IPS DF 6.9 (cell line): ENCODE measurements at regions not wholly inside any gene's neighbourhood (a gene's known extent, or its start where the extent isn't known, plus 50 kb on each side); places are given as distances from the start of the nearest gene placed in this dataset.
"Not testable (repeated sequence)": the region's sequence is repeated elsewhere in the genome, so short reads cannot be mapped to it uniquely, and the experiment has no call there.

ENCODE experiments used
- DNase-seq: peaks from one replicate; pipeline ENCODE4 v3.0.0-alpha.2; 2013; ENCODE audit warnings: low read depth, low spot score
- H3K27ac ChIP-seq: one replicate; pipeline ENCODE4 v1.5.1; 2013; ENCODE audit warnings: low read length, control low read depth
- H3K27me3 ChIP-seq: 2 replicates; pipeline ENCODE4 v1.6.1; 2013; ENCODE audit warnings: mild to moderate bottlenecking, low read length; ENCODE audit not compliant: control insufficient read depth, insufficient read depth
- H3K36me3 ChIP-seq: 2 replicates; pipeline ENCODE4 v1.6.1; 2013; ENCODE audit warnings: low read length; ENCODE audit not compliant: control insufficient read depth, insufficient read depth
- H3K4me1 ChIP-seq: 2 replicates; pipeline ENCODE4 v1.6.1; 2013; ENCODE audit warnings: low read length; ENCODE audit not compliant: control insufficient read depth, insufficient read depth
- H3K4me3 ChIP-seq: 2 replicates; pipeline ENCODE4 v1.5.1; 2013; ENCODE audit warnings: mild to moderate bottlenecking, low read length
- H3K9me3 ChIP-seq: 2 replicates; pipeline ENCODE4 v1.6.1; 2013; ENCODE audit warnings: low read length, inconsistent platforms; ENCODE audit not compliant: control insufficient read depth, insufficient read depth
- WGBS: extraction: QIAGEN DNeasy Blood & Tissue Kit; methylation state at CpG from one replicate; pipeline ENCODE4 v1.1.7; 2013; ENCODE audit warnings: mixed read lengths, missing lambda C conversion rate; ENCODE audit not compliant: insufficient read length, insufficient coverage; 5-methylcytosine and 5-hydroxymethylcytosine counted together

DNA sequence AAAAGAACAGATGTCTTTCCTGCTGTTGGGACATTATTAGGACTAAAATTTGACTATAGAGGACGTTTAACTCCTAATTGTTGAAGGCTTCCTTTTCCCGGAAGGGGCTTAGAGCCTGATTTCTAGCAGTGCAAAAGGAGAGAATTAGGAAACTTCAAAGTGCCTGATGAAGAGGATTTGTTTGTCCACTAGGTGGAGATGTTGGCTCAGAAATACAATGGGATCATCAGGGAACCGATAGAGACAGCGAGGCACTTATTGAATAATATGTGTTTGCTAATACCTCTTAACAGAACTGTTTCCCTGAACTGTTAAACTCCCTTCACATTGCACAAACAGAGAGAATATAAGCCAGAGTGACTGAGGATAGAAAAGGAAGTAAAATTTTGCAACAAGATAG lies 311.5 kb downstream of the KDM5D start:
- Histone ChIP-seq H3K4me1 (no peaks in the 10 kb centered on the region), H3K27ac (no peak overlapping the region), H3K27me3 (no peaks in the 10 kb centered on the region), H3K4me3 (no peak overlapping the region), H3K36me3 (no peaks in the 10 kb centered on the region), H3K9me3 (no peaks in the 10 kb centered on the region)
- no CpG with 5 or more reads among the region's 4 CpGs for WGBS
- peak; percentile 29 for DNase-seq

DNA sequence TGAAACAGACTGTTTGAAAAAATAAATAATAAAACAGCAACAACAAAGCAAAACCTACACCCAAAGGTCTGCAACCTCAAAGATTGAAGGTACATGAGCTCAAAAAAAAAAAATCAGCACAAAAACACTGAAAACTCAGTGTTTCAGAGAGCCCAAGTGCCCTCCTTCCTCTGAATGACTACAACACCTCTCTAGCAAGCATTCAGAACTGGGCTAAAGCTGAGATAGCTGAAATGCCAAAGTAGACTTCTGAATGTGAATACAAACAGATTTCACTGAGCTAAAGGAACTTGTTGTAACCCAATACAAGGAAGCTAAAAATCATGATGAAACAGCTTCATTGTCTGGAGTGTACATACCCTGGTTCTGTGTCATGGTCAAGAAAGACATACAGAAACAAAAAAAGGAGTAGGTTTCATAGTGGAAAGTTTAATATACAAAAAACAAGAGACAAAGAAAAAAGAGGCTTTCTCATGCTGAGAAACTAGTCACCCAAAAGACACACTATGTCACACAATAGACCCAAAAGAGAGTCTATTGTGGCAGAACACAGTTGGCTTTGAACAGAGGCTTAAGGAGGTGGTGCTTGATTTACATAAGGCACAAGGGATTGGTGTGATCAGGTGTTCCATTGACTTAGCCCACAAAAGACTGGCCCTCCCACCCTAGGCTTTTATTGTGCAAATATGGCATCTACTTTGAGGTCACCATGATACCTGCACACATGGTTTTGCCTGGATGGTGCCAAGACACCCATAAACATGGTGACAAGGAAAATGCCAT lies 316.6 kb downstream of the KDM5D start:
- Histone ChIP-seq H3K36me3 (no peaks in the 10 kb centered on the region), H3K4me3 (no peak overlapping the region), H3K9me3 (no peaks in the 10 kb centered on the region), H3K4me1 (no peaks in the 10 kb centered on the region), H3K27me3 (no peaks in the 10 kb centered on the region), H3K27ac (peak overlapping the region; percentile 73)
- DNase-seq = peak; percentile 43

DNA sequence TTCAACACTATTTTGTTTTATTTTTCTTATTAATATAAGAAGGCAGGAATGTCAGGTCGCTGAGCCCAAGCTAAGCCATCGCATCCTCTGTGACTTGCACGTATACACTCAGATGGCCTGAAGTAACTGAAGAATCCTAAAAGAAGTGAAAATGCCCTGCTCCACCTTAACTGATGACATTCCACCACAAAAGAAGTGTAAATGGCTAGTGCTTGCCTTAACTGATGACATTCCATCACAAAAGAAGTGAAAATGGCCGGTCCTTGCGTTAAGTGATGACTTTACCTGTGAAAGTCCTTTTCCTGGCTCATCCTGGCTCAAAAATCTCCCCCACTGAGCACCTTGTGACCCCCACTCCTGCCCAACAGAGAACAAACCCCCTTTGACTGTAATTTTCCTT lies 317.3 kb downstream of the KDM5D start:
- H3K4me1 ChIP-seq, H3K27me3 ChIP-seq, H3K27ac ChIP-seq, H3K9me3 ChIP-seq, H3K4me3 ChIP-seq, H3K36me3 ChIP-seq, DNase-seq: not testable (repeated sequence)
- WGBS = no CpG with 5 or more reads among the region's 5 CpGs

DNA sequence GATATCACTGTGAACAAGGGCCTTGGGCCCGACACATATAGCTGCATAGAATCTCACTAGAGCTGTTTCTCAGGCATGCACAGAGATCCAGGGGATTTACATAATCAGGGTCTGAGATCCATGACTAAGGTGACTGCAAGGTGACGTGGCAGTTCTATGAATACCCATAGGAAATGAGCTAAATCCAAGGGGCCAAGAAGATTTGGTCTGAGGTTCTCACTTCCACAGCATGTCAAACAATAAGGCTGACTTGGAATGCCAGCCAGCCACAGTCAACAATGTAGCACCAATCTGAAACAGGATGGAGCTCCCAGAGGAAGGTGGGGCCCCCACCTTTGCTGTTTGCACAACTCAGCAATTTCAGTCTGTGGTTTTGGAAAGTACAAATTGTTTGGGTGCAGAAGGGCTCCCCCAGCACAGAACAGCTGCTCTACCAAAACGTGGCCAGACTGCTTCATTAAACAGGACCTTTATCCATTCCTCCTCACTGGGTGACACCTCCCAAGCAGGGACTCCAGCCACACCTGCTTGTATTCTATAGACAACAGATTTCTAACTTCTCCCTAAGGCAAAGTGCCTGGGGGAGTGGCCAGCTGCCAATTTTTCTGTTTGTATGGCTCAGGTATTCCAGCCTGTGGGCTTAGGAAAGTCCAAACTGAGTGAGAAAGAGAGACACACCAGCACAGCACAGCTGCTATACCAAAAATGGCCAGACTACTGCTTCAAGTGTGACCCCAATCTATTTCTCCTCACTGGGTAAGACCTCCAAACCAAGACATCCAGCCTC lies 333.4 kb downstream of the KDM5D start:
- Histone ChIP-seq H3K36me3 (no peaks in the 10 kb centered on the region), H3K4me1 (no peaks in the 10 kb centered on the region), H3K9me3 (no peaks in the 10 kb centered on the region), H3K27me3 (no peaks in the 10 kb centered on the region), H3K4me3 (no peak overlapping the region), H3K27ac (no peak overlapping the region)
- DNase-seq = no peak
- no CpG with 5 or more reads among the region's 3 CpGs for WGBS

GRCh38 chrY:19406246-19406645 lies 338.3 kb downstream of the KDM5D start:
- Histone ChIP-seq H3K4me1 (no peaks in the 10 kb centered on the region), H3K27me3 (no peaks in the 10 kb centered on the region), H3K9me3 (no peaks in the 10 kb centered on the region), H3K27ac (no peak overlapping the region), H3K4me3 (no peak overlapping the region), H3K36me3 (no peaks in the 10 kb centered on the region)
- no peak for DNase-seq

DNA sequence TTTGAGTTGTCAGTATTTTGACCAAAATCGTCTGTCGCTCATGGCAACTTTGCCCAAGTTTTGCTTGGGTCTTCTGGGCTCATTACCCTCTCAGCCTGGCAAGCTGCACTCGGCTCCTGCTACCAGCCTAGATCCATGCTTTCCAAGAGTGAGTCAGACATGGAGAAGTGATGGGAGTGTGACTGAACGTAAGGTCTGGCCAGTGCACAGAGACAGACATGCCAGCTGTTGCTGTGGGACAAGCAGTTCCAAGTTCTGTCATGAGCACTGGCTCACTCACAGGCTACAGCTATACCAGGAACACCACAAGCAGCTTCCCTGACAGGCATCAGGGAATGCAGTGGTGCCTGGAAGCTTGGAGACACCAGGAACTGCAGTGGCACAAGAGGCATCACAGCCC lies 338.9 kb downstream of the KDM5D start:
- WGBS = no CpG with 5 or more reads among the region's 4 CpGs
- H3K4me3 ChIP-seq = no peak overlapping the region
- H3K36me3 ChIP-seq = no peaks in the 10 kb centered on the region
- H3K27ac ChIP-seq = no peak overlapping the region
- H3K27me3 ChIP-seq = no peaks in the 10 kb centered on the region
- no peak for DNase-seq
- no peaks in the 10 kb centered on the region for H3K4me1 ChIP-seq
- no peaks in the 10 kb centered on the region for H3K9me3 ChIP-seq

- H3K9me3 ChIP-seq = no peaks in the 10 kb centered on the region
- no peaks in the 10 kb centered on the region for H3K4me1 ChIP-seq
- H3K36me3 ChIP-seq = no peaks in the 10 kb centered on the region
- no peaks in the 10 kb centered on the region for H3K27me3 ChIP-seq
- no peak overlapping the region for H3K4me3 ChIP-seq
- DNase-seq = no peak
- no peak overlapping the region for H3K27ac ChIP-seq
These were observed 351.6 kb downstream of the KDM5D start for GRCh38 chrY:19392876-19393275.

DNA sequence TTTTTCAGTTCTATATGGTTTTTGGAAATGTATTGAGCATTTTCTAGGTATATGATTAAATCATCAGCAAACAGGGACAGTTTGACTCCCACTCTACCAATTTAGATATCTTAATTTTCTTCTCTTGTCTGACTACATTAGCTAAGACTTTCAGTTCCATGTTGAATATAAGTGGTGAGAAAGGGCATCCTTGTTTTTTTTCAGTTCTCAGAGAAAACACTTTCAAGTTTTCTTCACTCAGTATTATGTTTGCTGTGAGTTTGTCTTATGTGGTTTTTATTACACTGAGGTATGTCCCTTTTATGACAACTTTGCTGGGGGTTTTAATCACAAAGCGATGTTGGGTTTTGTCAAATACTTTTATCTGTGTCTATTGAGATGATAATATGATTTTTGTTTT lies 352.6 kb downstream of the KDM5D start:
- H3K27me3 ChIP-seq = no peaks in the 10 kb centered on the region
- H3K27ac ChIP-seq = no peak overlapping the region
- no peak for DNase-seq
- no peak overlapping the region for H3K4me3 ChIP-seq
- WGBS = no CpG with 5 or more reads among the region's 1 CpG
- H3K9me3 ChIP-seq = no peaks in the 10 kb centered on the region
- no peaks in the 10 kb centered on the region for H3K36me3 ChIP-seq
- H3K4me1 ChIP-seq = no peaks in the 10 kb centered on the region

DNA sequence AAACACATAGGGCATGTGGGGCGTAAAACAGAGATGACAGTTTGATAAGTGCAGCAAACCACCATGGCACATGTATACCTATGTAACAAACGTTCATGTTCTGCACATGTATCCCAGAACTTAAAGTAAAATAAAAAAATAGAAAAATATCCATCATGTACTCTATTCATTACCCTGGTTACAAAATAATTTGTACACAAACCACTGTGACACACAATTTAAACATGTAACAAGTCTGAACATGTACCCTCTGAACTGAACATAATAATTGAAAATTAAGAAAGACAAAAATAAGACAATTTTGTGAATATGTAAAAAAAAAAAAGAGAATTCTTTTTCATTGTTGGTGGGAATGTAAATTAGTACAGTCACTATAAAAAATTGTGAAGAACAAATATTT lies 379.2 kb downstream of the KDM5D start:
- no peak for DNase-seq
- WGBS = no CpG with 5 or more reads among the region's 2 CpGs
- Histone ChIP-seq H3K27me3 (no peaks in the 10 kb centered on the region), H3K4me3 (no peak overlapping the region), H3K36me3 (no peaks in the 10 kb centered on the region), H3K27ac (no peak overlapping the region), H3K9me3 (no peaks in the 10 kb centered on the region), H3K4me1 (no peaks in the 10 kb centered on the region)

- DNase-seq = no peak
- H3K27ac ChIP-seq = no peak overlapping the region
- H3K36me3 ChIP-seq = no peaks in the 10 kb centered on the region
- no peaks in the 10 kb centered on the region for H3K4me1 ChIP-seq
- no peaks in the 10 kb centered on the region for H3K9me3 ChIP-seq
- H3K4me3 ChIP-seq = no peak overlapping the region
- H3K27me3 ChIP-seq = no peaks in the 10 kb centered on the region
- no CpG with 5 or more reads among the region's 1 CpG for WGBS
These were observed 387.3 kb downstream of the KDM5D start for GRCh38 chrY:19357249-19357648.

GRCh38 chrY:19356735-19357134 lies 387.8 kb downstream of the KDM5D start:
- H3K4me1 ChIP-seq = no peaks in the 10 kb centered on the region
- H3K27ac ChIP-seq = no peak overlapping the region
- H3K27me3 ChIP-seq = no peaks in the 10 kb centered on the region
- DNase-seq = no peak
- H3K9me3 ChIP-seq = no peaks in the 10 kb centered on the region
- H3K36me3 ChIP-seq = no peaks in the 10 kb centered on the region
- no peak overlapping the region for H3K4me3 ChIP-seq
